ENCODE measurements at regions not wholly inside any gene's neighbourhood (a gene's known extent, or its start where the extent isn't known, plus 50 kb on each side); places are given as distances from the start of the nearest gene placed in this dataset.

- DNase-seq = no peak
Measured at GRCh38 chr1:83670909-83671565, 327.9 kb downstream of the TTLL7 start.

DNA sequence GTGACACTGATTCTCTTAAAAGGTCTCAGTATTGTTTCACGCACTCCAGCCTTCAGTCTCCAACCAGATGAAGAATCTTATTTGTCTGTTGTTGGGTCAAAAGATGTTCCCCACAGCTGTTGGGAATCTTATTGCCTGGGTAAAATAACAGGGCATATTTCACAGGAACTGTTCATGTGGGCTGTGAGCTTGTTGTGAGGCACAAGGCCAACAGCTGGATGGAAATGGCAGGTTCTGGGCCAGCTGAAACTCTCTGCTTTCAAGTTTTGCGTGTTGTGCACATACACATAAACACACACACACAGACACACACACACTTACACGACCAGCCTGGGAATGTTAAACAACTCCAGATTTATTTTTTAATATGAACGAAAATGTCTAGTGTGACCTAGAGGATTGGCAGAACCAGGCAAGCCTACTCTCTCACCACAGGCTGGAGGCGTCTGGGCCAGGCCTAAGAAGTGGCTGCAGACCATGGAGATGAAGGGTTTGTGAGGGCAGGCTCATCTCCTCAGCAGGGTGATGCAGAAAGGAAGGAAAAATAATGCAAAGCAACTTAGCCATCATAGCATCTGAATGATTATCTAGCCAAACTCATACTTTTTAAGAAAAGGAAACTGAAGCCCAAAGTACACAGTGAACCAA, 357.0 kb downstream of the TTLL7 start:
- DNase-seq = no peak

GRCh38 chr1:83641206-83641658, 357.7 kb downstream of the TTLL7 start:
- DNase-seq = no peak

GRCh38 chr1:83639785-83640184, 359.1 kb downstream of the TTLL7 start:
- no peak for DNase-seq

DNA sequence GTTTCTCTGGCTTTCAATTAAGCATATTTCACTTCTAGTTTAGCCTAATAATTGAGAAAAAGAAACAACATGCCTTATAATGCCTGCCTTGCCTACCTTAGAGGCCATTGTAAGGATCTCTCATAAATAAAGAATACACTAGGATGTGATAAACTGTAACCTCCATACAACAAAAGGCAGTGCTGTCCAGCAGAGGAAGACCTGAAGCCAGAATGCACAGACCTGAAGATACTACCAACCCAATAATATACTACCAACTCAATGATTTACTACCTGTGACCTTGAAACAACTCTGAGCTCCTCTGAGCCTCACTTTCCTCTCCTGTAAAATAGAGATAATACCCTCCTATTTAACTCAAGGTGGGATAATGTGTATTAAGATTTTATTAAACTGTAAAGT, 361.3 kb downstream of the TTLL7 start:
- DNase-seq = no peak

- DNase-seq = no peak
Measured at GRCh38 chr1:83637009-83637408, 361.9 kb downstream of the TTLL7 start.

GRCh38 chr1:83632906-83633305, 366.0 kb downstream of the TTLL7 start:
- no peak for DNase-seq

GRCh38 chr1:83631851-83632250, 367.1 kb downstream of the TTLL7 start:
- no peak for DNase-seq

DNA sequence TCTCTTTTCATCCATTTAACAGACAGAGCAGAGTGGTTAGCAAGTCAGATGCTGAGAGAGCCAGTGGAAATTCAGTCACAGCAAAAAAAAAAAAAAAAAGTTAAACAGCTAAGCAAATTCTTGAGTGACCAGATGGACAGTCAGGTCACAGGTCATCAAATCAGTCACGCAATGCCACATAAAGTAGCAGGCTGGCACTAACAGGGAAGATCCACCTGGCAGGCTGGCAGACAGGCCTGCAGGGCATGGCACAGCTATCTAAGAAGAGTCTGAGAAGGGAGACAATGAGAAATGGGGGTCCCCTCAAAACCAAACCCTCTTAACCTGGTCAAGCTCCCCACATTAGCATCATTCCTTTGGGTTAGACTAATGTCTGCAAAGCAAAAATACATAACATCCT, 371.9 kb downstream of the TTLL7 start:
- no peak for DNase-seq

DNA sequence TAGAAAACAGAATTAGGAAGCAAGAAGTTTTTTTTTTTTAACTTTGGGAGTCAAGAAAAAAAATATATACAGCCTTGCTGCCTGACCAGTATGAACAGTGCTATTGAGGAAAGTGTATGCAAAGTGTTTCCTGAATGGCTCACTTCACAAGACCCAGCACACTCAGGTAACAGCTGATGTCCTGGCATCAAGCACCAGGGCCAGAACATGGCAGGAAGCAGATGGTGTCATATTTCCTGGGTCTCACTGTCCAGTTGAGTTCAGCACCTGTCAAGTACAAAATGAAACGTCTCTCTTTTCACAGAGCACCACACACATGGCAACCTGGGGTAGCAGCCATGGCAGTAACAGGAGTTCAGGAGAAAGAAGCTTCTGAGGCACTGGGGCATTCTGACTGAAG, 372.3 kb downstream of the TTLL7 start:
- no peak for DNase-seq

GRCh38 chr1:83625646-83626045, 373.3 kb downstream of the TTLL7 start:
- no peak for DNase-seq

GRCh38 chr1:83620016-83620415, 378.9 kb downstream of the TTLL7 start:
- no peak for DNase-seq

DNA sequence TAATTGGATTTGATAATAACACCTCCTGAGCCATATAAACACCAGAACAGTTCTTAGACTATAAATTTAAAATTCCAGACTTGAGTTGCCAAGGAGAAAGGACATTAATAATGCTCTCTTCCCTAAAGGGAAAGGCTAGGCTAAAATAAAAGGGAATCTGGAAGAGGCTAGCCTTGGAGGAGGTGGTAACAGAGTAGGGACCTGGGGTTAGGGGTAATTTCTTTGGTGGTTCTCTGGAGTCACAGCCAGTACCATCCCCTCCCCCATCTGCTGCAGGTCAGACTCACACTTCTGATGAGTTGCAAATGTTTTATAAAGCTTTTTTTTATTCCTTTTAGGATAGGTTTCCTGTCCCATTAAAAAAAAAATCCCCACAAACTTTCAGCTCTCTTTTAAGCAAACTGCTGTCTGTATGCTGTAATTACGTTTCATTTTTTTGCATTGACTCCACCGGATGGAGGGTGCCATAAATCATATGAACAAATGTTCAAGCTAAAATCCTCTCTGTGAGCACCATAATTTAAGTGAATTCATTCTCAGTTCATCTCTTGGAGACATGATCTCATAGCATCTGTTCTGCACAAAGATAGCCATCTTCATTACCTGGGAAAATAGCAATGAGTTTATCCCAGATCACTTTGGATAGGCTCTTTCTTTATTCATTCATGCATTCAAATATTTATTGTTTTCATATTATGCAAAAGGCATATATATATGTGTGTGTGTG, 379.6 kb downstream of the TTLL7 start:
- no peak for DNase-seq

GRCh38 chr1:83617883-83618282, 381.0 kb downstream of the TTLL7 start:
- DNase-seq = no peak

DNA sequence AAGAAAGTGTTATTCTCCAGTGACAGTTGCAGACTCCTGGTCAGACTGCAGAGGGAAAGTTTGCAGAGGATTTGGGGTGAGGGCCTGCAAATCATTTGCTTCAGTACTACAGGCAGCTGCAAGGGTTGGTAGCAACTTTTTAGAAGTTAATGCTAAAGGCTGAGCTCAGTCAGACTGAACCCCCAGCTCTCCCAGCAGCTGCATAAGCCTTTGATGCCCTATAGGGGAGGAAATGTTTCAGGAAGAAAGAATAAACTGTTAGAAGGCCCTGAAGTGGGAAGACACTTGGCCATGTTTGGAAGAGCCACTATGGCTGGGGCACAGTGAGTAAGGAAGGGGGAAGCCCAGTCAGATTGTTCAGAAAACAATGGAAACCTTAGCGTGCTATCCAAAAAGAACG, 383.6 kb downstream of the TTLL7 start:
- DNase-seq = no peak

GRCh38 chr1:83606416-83606955, 392.4 kb downstream of the TTLL7 start:
- no peak for DNase-seq

GRCh38 chr1:83596331-83596730, 402.6 kb downstream of the TTLL7 start:
- no peak for DNase-seq

- DNase-seq = no peak
Measured at GRCh38 chr1:83593073-83593472, 405.9 kb downstream of the TTLL7 start.

GRCh38 chr1:83588140-83588539, 410.8 kb downstream of the TTLL7 start:
- DNase-seq = no peak

DNA sequence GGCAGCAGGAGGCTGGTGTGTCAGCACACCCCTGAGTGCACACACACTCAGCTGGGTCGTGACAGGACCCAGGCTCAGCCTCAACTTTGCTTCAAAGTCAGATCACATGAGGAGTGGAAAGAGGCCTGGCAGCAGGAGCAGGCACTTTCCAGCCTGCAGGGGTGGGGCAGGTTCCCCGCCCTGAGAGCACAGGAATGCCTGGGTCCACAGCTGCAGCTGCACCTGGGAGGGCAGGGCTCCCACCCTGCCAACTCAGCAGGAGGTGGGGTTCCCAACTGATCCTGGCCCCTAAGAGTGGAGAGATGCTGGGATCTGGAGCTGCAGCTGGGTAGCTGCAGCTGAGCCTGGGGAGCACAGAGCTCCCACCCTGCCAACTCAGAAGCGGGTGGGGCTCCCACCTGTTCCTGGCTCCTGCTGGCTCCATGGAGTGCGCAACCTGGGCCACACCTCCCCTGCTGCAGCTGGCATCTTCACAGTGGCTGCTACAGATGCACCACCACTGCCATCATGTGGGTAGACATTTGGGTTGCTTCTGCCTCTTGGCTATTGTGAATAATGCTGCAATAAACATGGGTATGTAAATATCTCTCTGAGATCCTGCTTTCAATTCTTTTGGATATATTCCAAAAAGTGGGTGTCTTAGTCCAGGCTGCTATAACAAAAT, 415.4 kb downstream of the TTLL7 start:
- DNase-seq = no peak

DNA sequence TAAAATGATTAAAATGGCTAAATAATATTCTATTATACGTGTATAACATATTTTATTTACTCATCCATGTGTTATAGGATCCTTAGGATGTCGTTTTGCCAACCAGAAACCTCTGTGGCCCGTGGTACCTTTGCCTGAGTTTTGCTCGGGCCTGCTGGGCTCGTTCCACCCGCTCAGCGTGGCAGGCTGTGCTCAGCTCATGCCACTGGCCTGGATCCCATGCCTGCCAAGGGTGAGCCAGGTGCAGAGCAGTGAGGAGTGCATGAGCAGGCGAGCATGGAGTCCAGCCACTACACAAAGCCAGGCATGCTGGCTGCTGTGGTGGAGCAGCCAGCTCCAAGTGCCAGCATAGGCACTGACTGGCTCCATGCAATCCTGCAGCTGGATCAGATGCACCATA, 417.2 kb downstream of the TTLL7 start:
- no peak for DNase-seq

GRCh38 chr1:83574791-83575190, 424.1 kb downstream of the TTLL7 start:
- DNase-seq = no peak

- no peak for DNase-seq
Measured at GRCh38 chr1:83573776-83574175, 425.2 kb downstream of the TTLL7 start.

All from NCI-H2107 (cell line).